Forelimb muscle (tissue), 1 donor: ENCODE measurements at regions not wholly inside any gene's neighbourhood (a gene's known extent, or its start where the extent isn't known, plus 50 kb on each side); places are given as distances from the start of the nearest gene placed in this dataset.

Experiments used
- DNase-seq: peaks from one replicate; pipeline ENCODE4 v3.0.0-alpha.2; 2013; ENCODE audit warnings: low read depth

GRCh38 chr2:120548627-120549608, 186.8 kb upstream of the GLI2 start:
- no peak for DNase-seq

- no peak for DNase-seq
These were observed 185.8 kb upstream of the GLI2 start for GRCh38 chr2:120549841-120550240.

GRCh38 chr2:120550282-120550681, 185.4 kb upstream of the GLI2 start:
- DNase-seq, result no peak

- no peak for DNase-seq
These were observed 184.7 kb upstream of the GLI2 start for GRCh38 chr2:120550893-120551446.

GRCh38 chr2:120551522-120551921, 184.1 kb upstream of the GLI2 start:
- DNase-seq, result no peak

GRCh38 chr2:120552079-120552478, 183.6 kb upstream of the GLI2 start:
- DNase-seq, result no peak

GRCh38 chr2:120552800-120553481, 182.7 kb upstream of the GLI2 start:
- no peak for DNase-seq

GRCh38 chr2:120554625-120555032, 181.0 kb upstream of the GLI2 start:
- no peak for DNase-seq

GRCh38 chr2:120555092-120555491, 180.6 kb upstream of the GLI2 start:
- no peak for DNase-seq

- DNase-seq, result no peak
These were observed 178.8 kb upstream of the GLI2 start for GRCh38 chr2:120556911-120557310.

- no peak for DNase-seq
These were observed 176.8 kb upstream of the GLI2 start for GRCh38 chr2:120558847-120559246.

GRCh38 chr2:120559401-120559800, 176.3 kb upstream of the GLI2 start:
- DNase-seq, result no peak

GRCh38 chr2:120560330-120560729, 175.3 kb upstream of the GLI2 start:
- no peak for DNase-seq

- no peak for DNase-seq
These were observed 174.2 kb upstream of the GLI2 start for GRCh38 chr2:120561379-120562035.

GRCh38 chr2:120562218-120563005, 173.3 kb upstream of the GLI2 start:
- DNase-seq, result no peak

GRCh38 chr2:120563616-120564015, 172.1 kb upstream of the GLI2 start:
- DNase-seq, result no peak

GRCh38 chr2:120564213-120565094, 171.2 kb upstream of the GLI2 start:
- DNase-seq, result no peak

GRCh38 chr2:120565095-120565460, 170.6 kb upstream of the GLI2 start:
- DNase-seq, result no peak

GRCh38 chr2:120565929-120566328, 169.7 kb upstream of the GLI2 start:
- DNase-seq, result no peak

GRCh38 chr2:120566331-120567035, 169.2 kb upstream of the GLI2 start:
- peak; percentile 57 for DNase-seq
